Stimulated activated naive CD8-positive, alpha-beta T cell treated with anti-CD3 and anti-CD28 coated beads, Interleukin-15, Interleukin-2, amounts not matched to agents 100 ng/mL and 50 ng/mL, for 24 hours (primary cell): ENCODE measurements at regions not wholly inside any gene's neighbourhood (a gene's known extent, or its start where the extent isn't known, plus 50 kb on each side); places are given as distances from the start of the nearest gene placed in this dataset.

Experiments used
- H3K27ac Mint-ChIP-seq: one replicate; pipeline ENCODE4 v1.8.0; 2021; ENCODE audit warnings: mild to moderate bottlenecking, mixed read lengths
- H3K27me3 Mint-ChIP-seq: one replicate; pipeline ENCODE4 v1.8.0; 2021; ENCODE audit warnings: mixed read lengths
- H3K36me3 Mint-ChIP-seq: one replicate; pipeline ENCODE4 v1.8.0; 2021; ENCODE audit warnings: low read depth, mixed read lengths
- H3K4me1 Mint-ChIP-seq: one replicate; pipeline ENCODE4 v1.8.0; 2021; ENCODE audit warnings: low read depth, mixed read lengths
- H3K4me3 Mint-ChIP-seq: one replicate; pipeline ENCODE4 v1.8.0; 2021; ENCODE audit warnings: mild to moderate bottlenecking, mixed read lengths
- H3K9me3 Mint-ChIP-seq: one replicate; pipeline ENCODE4 v1.8.0; 2021; ENCODE audit warnings: mixed read lengths

DNA sequence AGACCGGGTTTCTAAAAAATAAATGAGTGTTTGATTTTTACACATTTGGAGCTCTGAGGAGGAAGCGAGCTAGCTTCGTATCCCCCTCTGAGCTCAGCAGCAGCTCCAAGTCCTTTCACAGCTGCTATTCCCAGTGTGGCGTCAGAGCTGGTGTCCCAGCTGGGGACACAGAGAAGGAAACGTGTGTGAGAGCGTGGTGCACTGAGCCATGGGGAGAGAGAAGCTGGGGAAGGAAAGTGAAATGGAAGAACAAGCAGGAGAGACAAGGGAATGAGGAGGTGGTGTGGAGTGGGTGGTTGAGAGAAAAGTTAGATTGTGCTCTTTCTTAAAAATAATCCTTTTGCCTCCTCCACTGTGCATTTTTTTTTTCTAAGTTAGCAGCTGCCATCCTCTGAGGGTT lies 79.5 kb upstream of the SLC4A4 start:
- Mint-ChIP-seq H3K4me3 (no peak overlapping the region), H3K4me1 (peaks cover 12% of the 10 kb centered on the region), H3K27me3 (no peaks in the 10 kb centered on the region), H3K9me3 (no peaks in the 10 kb centered on the region), H3K27ac (no peak overlapping the region), H3K36me3 (no peaks in the 10 kb centered on the region)

- H3K4me1 Mint-ChIP-seq = peaks cover 12% of the 10 kb centered on the region
- no peaks in the 10 kb centered on the region for H3K27me3 Mint-ChIP-seq
- H3K36me3 Mint-ChIP-seq = no peaks in the 10 kb centered on the region
- H3K9me3 Mint-ChIP-seq = no peaks in the 10 kb centered on the region
- H3K4me3 Mint-ChIP-seq = no peak overlapping the region
- H3K27ac Mint-ChIP-seq = no peak overlapping the region
Measured at GRCh38 chr4:71259911-71260331, 78.9 kb upstream of the SLC4A4 start.

DNA sequence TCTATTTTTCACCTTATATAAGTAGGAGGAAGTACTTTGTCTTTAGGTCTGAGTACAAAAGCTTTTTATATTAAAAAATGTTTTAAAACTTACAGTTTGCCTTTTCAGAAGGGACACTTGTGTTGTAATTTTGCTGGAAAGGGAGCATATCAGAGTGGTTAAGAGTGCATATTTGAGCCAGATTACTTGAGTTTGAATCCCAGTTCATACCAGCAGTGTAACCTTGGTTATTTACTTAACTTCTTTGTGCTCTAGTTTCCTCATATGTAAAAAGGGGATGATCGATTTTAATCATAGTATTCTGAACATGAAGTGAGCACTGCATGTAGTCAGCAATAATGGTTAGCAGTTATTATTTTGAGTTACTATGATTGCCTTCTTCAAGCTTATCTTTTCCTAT lies 78.3 kb upstream of the SLC4A4 start:
- Mint-ChIP-seq H3K9me3 (no peaks in the 10 kb centered on the region), H3K4me3 (no peak overlapping the region), H3K4me1 (peaks cover 12% of the 10 kb centered on the region), H3K27me3 (no peaks in the 10 kb centered on the region), H3K36me3 (no peaks in the 10 kb centered on the region), H3K27ac (no peak overlapping the region)

DNA sequence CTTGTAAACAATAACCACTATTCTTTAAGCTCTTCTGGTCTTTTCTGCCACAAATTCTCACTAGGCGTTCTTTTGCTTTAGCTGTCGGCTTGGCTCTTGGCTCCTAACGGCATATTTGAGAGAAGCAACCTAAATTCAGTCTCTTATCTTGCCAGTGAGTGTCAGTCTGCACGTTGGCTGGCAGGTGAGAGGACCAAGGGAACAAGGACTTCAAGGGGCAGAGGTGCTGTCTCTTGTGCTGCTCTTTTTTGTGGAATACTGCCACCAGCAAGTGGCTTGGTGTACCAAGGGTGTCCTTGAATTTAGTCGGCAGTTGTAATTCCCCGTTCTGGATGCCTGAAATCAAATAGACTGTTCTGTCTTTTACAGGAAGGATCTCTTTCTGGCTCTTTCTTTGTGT lies 77.8 kb upstream of the SLC4A4 start:
- H3K4me1 Mint-ChIP-seq = peaks cover 12% of the 10 kb centered on the region
- no peaks in the 10 kb centered on the region for H3K36me3 Mint-ChIP-seq
- no peak overlapping the region for H3K4me3 Mint-ChIP-seq
- H3K27me3 Mint-ChIP-seq = no peaks in the 10 kb centered on the region
- no peaks in the 10 kb centered on the region for H3K9me3 Mint-ChIP-seq
- H3K27ac Mint-ChIP-seq = no peak overlapping the region

GRCh38 chr4:71261633-71262121 lies 77.1 kb upstream of the SLC4A4 start:
- Mint-ChIP-seq H3K27me3 (no peaks in the 10 kb centered on the region), H3K27ac (no peak overlapping the region), H3K9me3 (no peaks in the 10 kb centered on the region), H3K4me1 (peaks cover 18% of the 10 kb centered on the region), H3K4me3 (no peak overlapping the region), H3K36me3 (no peaks in the 10 kb centered on the region)

DNA sequence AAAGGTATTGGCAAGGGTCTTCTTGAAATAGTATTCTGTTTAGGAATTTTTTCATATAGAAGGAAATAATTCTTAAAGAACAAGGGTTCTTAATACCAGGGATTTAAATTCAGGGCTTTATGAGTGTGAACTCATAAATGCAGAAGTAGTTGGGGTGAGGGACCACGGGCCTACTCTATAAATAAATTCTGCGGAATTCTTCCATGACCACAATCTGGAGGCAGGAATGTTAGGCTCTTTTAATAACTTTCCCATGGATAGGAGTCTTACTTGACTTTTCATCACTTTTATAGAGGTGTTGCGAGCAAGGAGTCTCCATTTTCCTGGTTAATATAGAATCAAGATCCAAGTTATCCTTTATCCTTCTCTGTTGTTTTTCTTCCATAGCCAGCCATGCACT lies 76.7 kb upstream of the SLC4A4 start:
- H3K4me3 Mint-ChIP-seq = no peak overlapping the region
- H3K9me3 Mint-ChIP-seq = no peaks in the 10 kb centered on the region
- no peaks in the 10 kb centered on the region for H3K36me3 Mint-ChIP-seq
- H3K27me3 Mint-ChIP-seq = no peaks in the 10 kb centered on the region
- no peak overlapping the region for H3K27ac Mint-ChIP-seq
- peaks cover 20% of the 10 kb centered on the region for H3K4me1 Mint-ChIP-seq

- Mint-ChIP-seq H3K36me3 (no peaks in the 10 kb centered on the region), H3K4me3 (no peak overlapping the region), H3K27ac (no peak overlapping the region), H3K4me1 (peaks cover 20% of the 10 kb centered on the region), H3K9me3 (no peaks in the 10 kb centered on the region), H3K27me3 (no peaks in the 10 kb centered on the region)
Measured at GRCh38 chr4:71266090-71266794, 72.6 kb upstream of the SLC4A4 start.

GRCh38 chr4:71267244-71267643 lies 71.6 kb upstream of the SLC4A4 start:
- H3K4me3 Mint-ChIP-seq = no peak overlapping the region
- H3K27ac Mint-ChIP-seq = no peak overlapping the region
- H3K27me3 Mint-ChIP-seq = no peaks in the 10 kb centered on the region
- H3K9me3 Mint-ChIP-seq = no peaks in the 10 kb centered on the region
- no peaks in the 10 kb centered on the region for H3K36me3 Mint-ChIP-seq
- H3K4me1 Mint-ChIP-seq = peaks cover 13% of the 10 kb centered on the region

DNA sequence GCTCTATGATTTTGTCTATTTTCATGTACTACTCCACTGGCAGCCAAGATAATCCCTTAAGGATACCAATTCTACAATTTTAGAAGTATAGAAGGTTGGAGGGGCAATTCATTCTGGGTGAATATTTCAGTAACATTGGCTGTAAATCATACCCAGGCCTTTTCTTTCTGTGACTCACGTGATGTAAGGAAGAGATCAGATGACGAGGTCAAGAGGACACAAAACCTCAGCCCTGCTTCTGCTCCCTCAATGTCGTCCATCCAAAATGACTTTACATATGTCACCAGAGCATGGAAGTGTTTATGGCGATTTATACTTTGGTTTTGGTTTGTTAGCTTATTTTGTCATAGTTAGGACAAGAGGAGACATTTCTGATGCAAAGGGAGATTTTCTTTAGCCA lies 70.7 kb upstream of the SLC4A4 start:
- H3K27me3 Mint-ChIP-seq = no peaks in the 10 kb centered on the region
- no peak overlapping the region for H3K27ac Mint-ChIP-seq
- no peaks in the 10 kb centered on the region for H3K36me3 Mint-ChIP-seq
- H3K4me3 Mint-ChIP-seq = no peak overlapping the region
- H3K9me3 Mint-ChIP-seq = no peaks in the 10 kb centered on the region
- peaks cover 8% of the 10 kb centered on the region for H3K4me1 Mint-ChIP-seq

- H3K4me3 Mint-ChIP-seq = no peak overlapping the region
- H3K9me3 Mint-ChIP-seq = no peaks in the 10 kb centered on the region
- H3K36me3 Mint-ChIP-seq = no peaks in the 10 kb centered on the region
Measured at GRCh38 chr4:71269233-71269632, 69.6 kb upstream of the SLC4A4 start.

GRCh38 chr4:71270901-71271300 lies 67.9 kb upstream of the SLC4A4 start:
- H3K4me1 Mint-ChIP-seq = peaks cover 18% of the 10 kb centered on the region
- no peaks in the 10 kb centered on the region for H3K36me3 Mint-ChIP-seq
- H3K27ac Mint-ChIP-seq = no peak overlapping the region
- H3K27me3 Mint-ChIP-seq = no peaks in the 10 kb centered on the region
- no peak overlapping the region for H3K4me3 Mint-ChIP-seq
- H3K9me3 Mint-ChIP-seq = no peaks in the 10 kb centered on the region

More at GRCh38 chr4:71269233-71269632, 69.6 kb upstream of the SLC4A4 start:
- Mint-ChIP-seq H3K27ac (no peak overlapping the region), H3K4me1 (peaks cover 8% of the 10 kb centered on the region), H3K27me3 (no peaks in the 10 kb centered on the region)

- H3K9me3 Mint-ChIP-seq = no peaks in the 10 kb centered on the region
- no peak overlapping the region for H3K27ac Mint-ChIP-seq
- no peaks in the 10 kb centered on the region for H3K27me3 Mint-ChIP-seq
- no peak overlapping the region for H3K4me3 Mint-ChIP-seq
- peaks cover 16% of the 10 kb centered on the region for H3K4me1 Mint-ChIP-seq
- no peaks in the 10 kb centered on the region for H3K36me3 Mint-ChIP-seq
Measured at GRCh38 chr4:71272976-71273375, 65.8 kb upstream of the SLC4A4 start.

DNA sequence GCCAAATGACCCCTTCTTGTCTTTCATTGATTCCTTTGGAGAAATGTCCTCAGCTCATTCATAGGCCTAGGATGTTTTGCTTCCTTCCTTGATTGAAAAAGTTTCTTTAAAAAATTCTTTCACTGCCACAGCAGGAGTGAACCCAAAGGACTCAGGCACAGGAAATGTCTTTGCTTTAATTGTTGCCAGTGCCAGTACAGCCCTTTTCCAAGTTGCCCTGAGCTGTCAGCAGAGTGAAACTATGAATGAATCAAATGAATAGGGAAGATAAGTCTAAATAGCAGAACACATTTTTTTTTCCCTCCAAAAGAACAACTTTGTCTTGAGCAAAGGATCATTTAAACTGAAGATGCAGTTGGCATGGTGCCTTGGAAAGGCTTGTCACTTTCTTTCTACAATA lies 63.8 kb upstream of the SLC4A4 start:
- Mint-ChIP-seq H3K9me3 (no peaks in the 10 kb centered on the region), H3K4me3 (no peak overlapping the region), H3K36me3 (no peaks in the 10 kb centered on the region), H3K27ac (no peak overlapping the region), H3K27me3 (no peaks in the 10 kb centered on the region), H3K4me1 (peaks cover 16% of the 10 kb centered on the region)

DNA sequence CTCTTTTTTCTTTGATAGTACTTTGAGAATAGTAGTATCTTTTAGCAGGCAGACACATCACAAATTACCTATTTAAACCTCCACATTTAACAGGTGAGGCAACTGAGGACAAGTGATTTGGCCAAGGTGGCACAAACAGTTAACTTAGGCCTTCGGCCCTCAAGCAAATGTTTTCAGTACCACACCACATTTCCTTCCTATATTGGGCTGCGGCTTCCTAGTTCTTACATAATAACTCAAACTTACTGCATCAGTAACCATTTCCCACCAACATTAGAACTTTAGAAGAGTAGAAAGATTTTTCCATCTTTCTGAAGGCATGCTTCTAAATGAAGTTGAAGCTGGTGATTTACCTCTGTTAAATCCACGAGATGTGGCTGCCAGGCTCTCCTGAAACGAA lies 63.2 kb upstream of the SLC4A4 start:
- H3K27me3 Mint-ChIP-seq = no peaks in the 10 kb centered on the region
- no peaks in the 10 kb centered on the region for H3K9me3 Mint-ChIP-seq
- no peaks in the 10 kb centered on the region for H3K36me3 Mint-ChIP-seq
- peaks cover 16% of the 10 kb centered on the region for H3K4me1 Mint-ChIP-seq
- H3K27ac Mint-ChIP-seq = no peak overlapping the region
- H3K4me3 Mint-ChIP-seq = no peak overlapping the region

- Mint-ChIP-seq H3K4me1 (peaks cover 16% of the 10 kb centered on the region), H3K36me3 (no peaks in the 10 kb centered on the region), H3K27me3 (no peaks in the 10 kb centered on the region), H3K27ac (no peak overlapping the region), H3K4me3 (no peak overlapping the region), H3K9me3 (no peaks in the 10 kb centered on the region)
Measured at GRCh38 chr4:71277353-71277752, 61.5 kb upstream of the SLC4A4 start.

DNA sequence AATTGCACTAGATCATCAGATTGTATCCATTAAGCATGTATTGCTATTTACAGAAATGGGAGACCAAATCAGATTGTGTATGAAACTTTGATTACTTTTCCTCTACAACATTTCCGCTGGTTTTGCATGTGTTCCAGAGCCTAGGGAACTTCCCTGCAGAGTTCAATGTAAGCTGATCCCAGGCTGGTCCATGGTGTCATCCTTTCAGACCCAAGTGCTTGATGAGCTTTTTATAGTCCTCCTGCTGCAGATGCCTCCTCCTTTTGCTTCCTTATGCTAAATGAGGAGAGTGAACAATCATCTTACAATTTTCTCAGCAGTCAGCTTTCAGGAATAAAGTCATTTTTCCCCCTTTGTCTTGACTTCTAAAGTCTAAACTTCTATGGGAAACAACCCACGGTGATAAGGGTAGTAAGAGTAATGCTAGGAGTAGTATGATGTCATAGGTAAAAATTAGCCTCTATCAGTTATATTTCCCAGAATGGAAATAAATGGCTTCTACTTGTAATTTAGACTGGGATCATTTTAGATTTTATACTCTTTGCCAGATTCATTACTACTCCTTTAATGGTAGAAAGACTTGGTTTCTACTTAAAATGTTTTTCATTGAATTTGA lies 55.1 kb upstream of the SLC4A4 start:
- Mint-ChIP-seq H3K9me3 (no peaks in the 10 kb centered on the region), H3K4me1 (no peaks in the 10 kb centered on the region), H3K27ac (no peak overlapping the region), H3K27me3 (peaks cover 5% of the 10 kb centered on the region), H3K36me3 (no peaks in the 10 kb centered on the region), H3K4me3 (no peak overlapping the region)
